Glutamatergic neuron (in vitro differentiated cells): ENCODE measurements at regions not wholly inside any gene's neighbourhood (a gene's known extent, or its start where the extent isn't known, plus 50 kb on each side); places are given as distances from the start of the nearest gene placed in this dataset.

Experiments used
- DNase-seq: peaks from one replicate; pipeline ENCODE4 v3.0.0; 2022
- H3K27ac Mint-ChIP-seq: one replicate; pipeline ENCODE4 v1.8.0; 2020; ENCODE audit warnings: mild to moderate bottlenecking, mixed read lengths, inconsistent platforms; ENCODE audit not compliant: unreplicated experiment
- H3K27me3 Mint-ChIP-seq: one replicate; pipeline ENCODE4 v1.8.0; 2020; ENCODE audit warnings: mild to moderate bottlenecking, moderate library complexity, mixed read lengths, inconsistent platforms; ENCODE audit not compliant: unreplicated experiment
- H3K36me3 Mint-ChIP-seq: one replicate; pipeline ENCODE4 v1.8.0; 2020; ENCODE audit warnings: mild to moderate bottlenecking, mixed read lengths, inconsistent platforms; ENCODE audit not compliant: unreplicated experiment
- H3K4me1 Mint-ChIP-seq: one replicate; pipeline ENCODE4 v1.8.0; 2020; ENCODE audit warnings: mild to moderate bottlenecking, low read depth, mixed read lengths, inconsistent platforms; ENCODE audit not compliant: unreplicated experiment
- H3K4me3 Mint-ChIP-seq: one replicate; pipeline ENCODE4 v1.8.0; 2020; ENCODE audit warnings: mild to moderate bottlenecking, mixed read lengths, inconsistent platforms; ENCODE audit not compliant: unreplicated experiment
- H3K9me3 Mint-ChIP-seq: one replicate; pipeline ENCODE4 v1.8.0; 2020; ENCODE audit warnings: mild to moderate bottlenecking, moderate library complexity, mixed read lengths, inconsistent platforms; ENCODE audit not compliant: unreplicated experiment
- CTCF ChIP-seq: fragments of 200-600 bp; sonication (generic); IDR thresholded peaks from one replicate; pipeline ENCODE4 v1.5.0; 2021; ENCODE audit not compliant: partially characterized antibody, unreplicated experiment

DNA sequence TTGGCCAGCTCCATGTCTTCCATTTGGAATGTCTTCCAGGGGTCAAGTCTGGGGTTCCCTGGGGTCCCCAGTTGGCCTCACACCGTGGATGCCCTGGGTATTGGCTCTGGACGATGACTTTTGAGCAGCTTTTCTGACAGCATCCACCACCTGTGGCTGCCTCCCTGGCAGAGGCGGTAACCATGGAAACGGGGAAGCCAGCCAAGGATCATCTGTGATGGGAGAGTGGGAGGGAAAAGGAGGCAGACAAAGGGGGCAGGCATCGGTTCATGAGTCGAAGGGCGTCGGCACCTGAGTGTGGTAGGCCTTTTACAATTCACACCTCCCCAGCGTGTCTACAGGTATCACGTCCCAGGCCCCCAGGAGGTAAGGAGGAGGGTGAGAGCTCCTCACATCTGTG is 152.2 kb downstream of the ASMT start:
- TF ChIP-seq CTCF: no peak
- H3K9me3 Mint-ChIP-seq: no peaks in the 10 kb centered on the region
- no peaks in the 10 kb centered on the region for H3K4me1 Mint-ChIP-seq
- no peaks in the 10 kb centered on the region for H3K36me3 Mint-ChIP-seq
- H3K4me3 Mint-ChIP-seq: no peak overlapping the region
- H3K27me3 Mint-ChIP-seq: no peaks in the 10 kb centered on the region
- peak; percentile 30 for DNase-seq
- no peak overlapping the region for H3K27ac Mint-ChIP-seq

- TF ChIP-seq CTCF: no peak
- Mint-ChIP-seq H3K36me3 (no peaks in the 10 kb centered on the region), H3K4me3 (no peak overlapping the region), H3K27ac (no peak overlapping the region), H3K9me3 (peaks cover 3% of the 10 kb centered on the region), H3K27me3 (peaks cover 2% of the 10 kb centered on the region), H3K4me1 (no peaks in the 10 kb centered on the region)
- DNase-seq: no peak
Observed at GRCh38 chrX:1778817-1779216, 164.0 kb downstream of the ASMT start.

- no peak overlapping the region for H3K27ac Mint-ChIP-seq
- no peak overlapping the region for H3K4me3 Mint-ChIP-seq
- H3K27me3 Mint-ChIP-seq: peaks cover 2% of the 10 kb centered on the region
- DNase-seq: no peak
- peaks cover 3% of the 10 kb centered on the region for H3K9me3 Mint-ChIP-seq
- no peak for TF ChIP-seq CTCF
- no peaks in the 10 kb centered on the region for H3K4me1 Mint-ChIP-seq
- H3K36me3 Mint-ChIP-seq: no peaks in the 10 kb centered on the region
Observed at GRCh38 chrX:1779626-1780025, 164.8 kb downstream of the ASMT start.

DNA sequence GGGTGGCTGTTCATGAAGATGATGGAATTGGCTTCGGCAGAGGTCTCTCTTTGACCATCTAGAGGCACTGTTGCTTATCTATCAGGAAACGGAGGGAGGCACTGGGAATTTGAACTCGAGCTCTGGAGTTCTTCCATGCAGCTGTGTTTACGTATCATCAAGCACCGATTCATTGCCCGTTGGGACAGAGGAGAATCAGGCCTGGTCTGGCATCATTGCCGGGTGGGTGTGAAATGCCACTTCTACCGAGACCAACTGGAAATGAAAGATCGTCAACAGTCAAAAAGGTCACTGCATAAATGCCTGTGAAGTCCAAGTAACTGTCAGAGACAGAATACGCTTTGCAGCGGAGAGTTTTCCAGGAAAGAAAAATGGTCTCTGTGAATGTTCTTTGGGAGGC is 166.9 kb downstream of the ASMT start:
- Mint-ChIP-seq H3K36me3 (no peaks in the 10 kb centered on the region), H3K4me1 (no peaks in the 10 kb centered on the region), H3K27me3 (peaks cover 5% of the 10 kb centered on the region), H3K27ac (no peak overlapping the region), H3K9me3 (peaks cover 5% of the 10 kb centered on the region), H3K4me3 (no peak overlapping the region)
- no peak for DNase-seq
- TF ChIP-seq CTCF: no peak

DNA sequence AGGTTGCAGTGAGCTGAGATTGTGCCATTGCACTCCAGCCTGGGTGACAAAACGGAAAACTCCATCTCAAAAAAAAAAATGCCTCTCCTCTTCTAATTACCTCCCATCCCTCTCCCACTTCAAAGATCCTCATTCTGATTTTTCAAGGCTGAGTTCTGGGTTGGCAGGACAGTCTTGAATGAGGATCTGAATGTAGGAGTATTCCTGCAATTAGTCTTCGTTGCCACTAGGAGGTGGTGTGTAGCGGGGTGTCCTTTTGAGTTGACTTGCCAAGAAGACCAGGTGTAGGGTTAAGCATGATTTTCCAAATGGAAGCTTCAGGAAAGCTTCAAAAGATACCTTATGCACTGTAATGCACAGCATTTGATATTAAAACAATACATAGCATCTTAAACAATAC is 169.9 kb downstream of the ASMT start:
- Mint-ChIP-seq H3K27ac (no peak overlapping the region), H3K36me3 (no peaks in the 10 kb centered on the region), H3K9me3 (peaks cover 5% of the 10 kb centered on the region), H3K4me1 (no peaks in the 10 kb centered on the region), H3K4me3 (no peak overlapping the region), H3K27me3 (peaks cover 5% of the 10 kb centered on the region)
- TF ChIP-seq CTCF: peak; percentile 32
- DNase-seq: no peak
